ENCODE measurements at regions not wholly inside any gene's neighbourhood (a gene's known extent, or its start where the extent isn't known, plus 50 kb on each side); places are given as distances from the start of the nearest gene placed in this dataset.
"Not testable (repeated sequence)": the region's sequence is repeated elsewhere in the genome, so short reads cannot be mapped to it uniquely, and the experiment has no call there.

- no peak overlapping the region for H3K4me3 ChIP-seq
- H3K36me3 ChIP-seq, result no peaks in the 10 kb centered on the region
- peaks cover 35% of the 10 kb centered on the region for H3K4me1 ChIP-seq
- H3K27me3 ChIP-seq, result no peaks in the 10 kb centered on the region
- H3K27ac ChIP-seq, result no peak overlapping the region
- no peaks in the 10 kb centered on the region for H3K9me3 ChIP-seq (replicated peaks)
- DNase-seq, result no peak
These were observed 228.7 kb upstream of the ANKRD50 start for GRCh38 chr4:124941267-124941666.

DNA sequence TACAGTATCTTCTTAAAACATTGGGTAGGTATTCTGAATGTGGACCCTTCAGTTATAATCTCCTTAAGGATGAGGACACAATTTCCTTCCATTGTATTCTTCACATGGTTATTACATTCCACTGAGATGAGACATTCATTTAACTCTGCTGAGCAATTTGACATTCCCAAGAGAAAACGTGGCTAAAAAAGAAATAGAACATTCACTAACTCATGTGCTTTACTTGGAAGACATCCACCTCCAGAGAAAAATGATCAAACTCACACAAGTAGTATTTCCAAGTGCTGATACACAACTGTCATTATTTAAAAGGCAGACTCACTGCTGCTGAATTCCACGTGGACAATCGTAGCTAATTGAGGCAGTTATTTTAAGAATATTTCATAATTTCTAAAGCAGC is 227.9 kb upstream of the ANKRD50 start:
- Histone ChIP-seq H3K27me3 (no peaks in the 10 kb centered on the region), H3K27ac (no peak overlapping the region), H3K4me1 (peaks cover 43% of the 10 kb centered on the region), H3K4me3 (no peak overlapping the region), H3K36me3 (no peaks in the 10 kb centered on the region), H3K9me3 (replicated peaks) (no peaks in the 10 kb centered on the region)
- DNase-seq, result peak in 1 of 2 experiments; percentile 31

GRCh38 chr4:124939908-124940307 is 227.4 kb upstream of the ANKRD50 start:
- Histone ChIP-seq H3K27ac (no peak overlapping the region), H3K4me1 (peaks cover 43% of the 10 kb centered on the region), H3K36me3 (no peaks in the 10 kb centered on the region), H3K4me3 (no peak overlapping the region), H3K9me3 (replicated peaks) (no peaks in the 10 kb centered on the region), H3K27me3 (no peaks in the 10 kb centered on the region)
- no peak for DNase-seq

DNA sequence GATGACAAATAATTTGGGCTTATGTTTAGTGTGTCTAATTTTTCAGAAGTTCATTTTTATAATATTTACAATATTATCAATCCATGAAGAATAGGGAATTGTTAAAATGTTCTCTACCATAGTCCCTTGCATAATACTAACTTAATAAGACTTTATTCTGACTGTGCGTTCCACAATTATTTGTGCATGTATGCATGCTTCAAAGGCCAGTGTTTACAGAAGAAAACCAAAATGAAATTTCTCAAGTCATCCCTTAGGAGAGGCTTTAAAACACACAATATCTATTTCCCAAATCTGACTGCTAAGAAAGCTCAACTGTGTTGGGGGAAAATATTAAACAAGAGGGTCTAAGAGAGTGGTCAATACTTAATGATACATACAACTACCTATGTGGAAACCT is 226.3 kb upstream of the ANKRD50 start:
- H3K27ac ChIP-seq, result no peak overlapping the region
- H3K4me1 ChIP-seq, result peaks cover 43% of the 10 kb centered on the region
- no peak overlapping the region for H3K4me3 ChIP-seq
- no peaks in the 10 kb centered on the region for H3K27me3 ChIP-seq
- no peak for DNase-seq
- H3K36me3 ChIP-seq, result no peaks in the 10 kb centered on the region
- H3K9me3 ChIP-seq (replicated peaks), result no peaks in the 10 kb centered on the region

GRCh38 chr4:124937993-124938392 is 225.5 kb upstream of the ANKRD50 start:
- H3K4me1 ChIP-seq, result peaks cover 43% of the 10 kb centered on the region

GRCh38 chr4:124936427-124936826 is 223.9 kb upstream of the ANKRD50 start:
- Histone ChIP-seq H3K9me3 (replicated peaks) (no peaks in the 10 kb centered on the region), H3K27ac (peak overlapping the region; percentile 15), H3K27me3 (no peaks in the 10 kb centered on the region), H3K36me3 (no peaks in the 10 kb centered on the region), H3K4me1 (peaks cover 47% of the 10 kb centered on the region), H3K4me3 (no peak overlapping the region)
- DNase-seq, result peak; percentile 77 to 91

More at GRCh38 chr4:124937993-124938392, 225.5 kb upstream of the ANKRD50 start:
- Histone ChIP-seq H3K27ac (no peak overlapping the region), H3K9me3 (replicated peaks) (no peaks in the 10 kb centered on the region), H3K36me3 (no peaks in the 10 kb centered on the region), H3K4me3 (no peak overlapping the region), H3K27me3 (no peaks in the 10 kb centered on the region)
- DNase-seq, result peak; percentile 20 to 55

GRCh38 chr4:124934916-124935315 is 222.4 kb upstream of the ANKRD50 start:
- peaks cover 49% of the 10 kb centered on the region for H3K4me1 ChIP-seq
- no peaks in the 10 kb centered on the region for H3K9me3 ChIP-seq (replicated peaks)
- no peaks in the 10 kb centered on the region for H3K27me3 ChIP-seq
- no peak for DNase-seq
- no peaks in the 10 kb centered on the region for H3K36me3 ChIP-seq
- H3K4me3 ChIP-seq, result no peak overlapping the region
- no peak overlapping the region for H3K27ac ChIP-seq

DNA sequence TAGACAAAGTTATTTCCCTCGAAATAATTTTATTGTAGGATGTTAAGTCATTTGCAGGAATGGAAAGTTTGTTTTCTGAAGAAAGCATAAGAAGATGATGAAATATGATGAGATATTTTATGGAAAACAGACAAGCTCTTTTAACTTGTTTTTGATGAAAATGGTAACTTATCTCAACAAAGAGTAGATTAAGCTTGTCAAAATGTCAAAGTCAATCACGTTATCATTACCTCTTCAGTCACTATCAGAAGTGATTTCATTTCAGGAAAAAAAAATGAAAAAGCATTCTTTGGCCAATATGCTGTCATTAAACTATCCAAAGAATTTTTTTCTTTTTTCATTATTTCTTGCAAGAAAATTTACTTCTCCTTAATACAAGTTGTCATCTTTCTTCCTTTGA is 221.0 kb upstream of the ANKRD50 start:
- no peaks in the 10 kb centered on the region for H3K27me3 ChIP-seq
- peaks cover 45% of the 10 kb centered on the region for H3K4me1 ChIP-seq
- H3K36me3 ChIP-seq, result no peaks in the 10 kb centered on the region
- no peaks in the 10 kb centered on the region for H3K9me3 ChIP-seq (replicated peaks)
- no peak overlapping the region for H3K4me3 ChIP-seq
- no peak for DNase-seq
- no peak overlapping the region for H3K27ac ChIP-seq

- no peak for DNase-seq
- Histone ChIP-seq H3K4me1 (peaks cover 34% of the 10 kb centered on the region), H3K9me3 (replicated peaks) (no peaks in the 10 kb centered on the region), H3K27me3 (no peaks in the 10 kb centered on the region), H3K4me3 (no peak overlapping the region), H3K27ac (no peak overlapping the region), H3K36me3 (no peaks in the 10 kb centered on the region)
These were observed 219.9 kb upstream of the ANKRD50 start for GRCh38 chr4:124932447-124932846.

DNA sequence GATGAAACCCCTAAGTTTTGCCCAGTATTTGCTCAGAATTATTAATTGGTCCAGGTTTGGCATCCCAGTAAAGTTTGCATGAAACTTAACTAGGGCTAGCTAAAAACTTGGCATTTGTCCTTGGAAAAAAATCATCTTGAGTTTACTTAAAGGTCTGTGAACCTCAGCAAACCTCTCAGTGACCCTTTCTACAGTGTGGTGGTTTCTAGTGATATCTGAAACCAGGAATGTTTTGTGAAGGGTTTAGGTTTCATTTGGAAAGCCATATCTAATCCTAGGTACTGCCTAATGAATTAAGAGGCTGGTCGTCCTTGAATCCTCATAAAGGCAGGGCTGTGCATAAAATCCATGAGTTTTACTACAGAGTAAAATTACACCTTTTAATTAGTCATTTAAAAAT is 218.5 kb upstream of the ANKRD50 start:
- DNase-seq, result peak; percentile 35 to 90
- H3K9me3 ChIP-seq (replicated peaks), result no peaks in the 10 kb centered on the region
- H3K27me3 ChIP-seq, result no peaks in the 10 kb centered on the region

GRCh38 chr4:124922748-124923147 is 210.2 kb upstream of the ANKRD50 start:
- not testable (repeated sequence) for H3K4me3 ChIP-seq; H3K4me1 ChIP-seq; H3K9me3 ChIP-seq (replicated peaks); H3K27ac ChIP-seq; H3K27me3 ChIP-seq; H3K36me3 ChIP-seq; DNase-seq

More for the DNA sequence above, 218.5 kb upstream of the ANKRD50 start:
- peak overlapping the region; percentile 1; the same call in 1 of the 2 replicates for H3K27ac ChIP-seq
- no peak overlapping the region for H3K4me3 ChIP-seq
- H3K4me1 ChIP-seq, result peaks cover 22% of the 10 kb centered on the region
- no peaks in the 10 kb centered on the region for H3K36me3 ChIP-seq

- H3K36me3 ChIP-seq, result no peaks in the 10 kb centered on the region
- H3K4me3 ChIP-seq, result no peak overlapping the region
- no peak overlapping the region for H3K27ac ChIP-seq
- no peaks in the 10 kb centered on the region for H3K9me3 ChIP-seq (replicated peaks)
- no peak for DNase-seq
- no peaks in the 10 kb centered on the region for H3K4me1 ChIP-seq
- H3K27me3 ChIP-seq, result no peaks in the 10 kb centered on the region
These were observed 206.1 kb upstream of the ANKRD50 start for GRCh38 chr4:124918559-124919122.

DNA sequence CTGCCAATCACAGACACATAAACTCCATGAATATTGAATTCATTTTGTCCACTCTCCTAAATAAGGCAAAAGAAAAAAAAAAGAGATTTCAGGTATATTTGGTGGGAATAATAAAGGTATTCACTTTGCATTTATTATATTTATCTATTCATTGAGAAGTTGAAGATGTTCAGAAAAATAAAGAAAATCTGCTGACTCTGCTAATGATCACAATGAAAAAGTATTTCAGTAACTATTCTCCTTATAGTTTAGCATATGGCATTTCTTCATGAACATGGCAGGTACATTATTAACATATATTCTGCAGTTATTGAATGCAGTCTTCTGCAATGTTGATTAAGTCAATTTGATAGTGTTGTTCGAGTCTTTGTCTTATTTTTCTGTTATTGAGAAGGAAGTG is 202.5 kb upstream of the ANKRD50 start:
- H3K27ac ChIP-seq, result no peak overlapping the region
- H3K27me3 ChIP-seq, result no peaks in the 10 kb centered on the region
- no peaks in the 10 kb centered on the region for H3K36me3 ChIP-seq
- H3K9me3 ChIP-seq (replicated peaks), result peaks cover 4% of the 10 kb centered on the region; the same call in 1 of the 2 replicates
- no peak overlapping the region for H3K4me3 ChIP-seq
- no peaks in the 10 kb centered on the region for H3K4me1 ChIP-seq
- DNase-seq, result no peak

GRCh38 chr4:124913237-124913636 is 200.7 kb upstream of the ANKRD50 start:
- Histone ChIP-seq H3K27me3 (no peaks in the 10 kb centered on the region), H3K36me3 (no peaks in the 10 kb centered on the region), H3K4me1 (no peaks in the 10 kb centered on the region), H3K9me3 (replicated peaks) (peaks cover 4% of the 10 kb centered on the region; the same call in 1 of the 2 replicates), H3K27ac (no peak overlapping the region), H3K4me3 (no peak overlapping the region)
- no peak for DNase-seq

- no peaks in the 10 kb centered on the region for H3K36me3 ChIP-seq
- H3K4me1 ChIP-seq, result no peaks in the 10 kb centered on the region; the same call in 1 of the 2 replicates
- H3K27ac ChIP-seq, result no peak overlapping the region
- H3K27me3 ChIP-seq, result no peaks in the 10 kb centered on the region
- peaks cover 4% of the 10 kb centered on the region; the same call in 1 of the 2 replicates for H3K9me3 ChIP-seq (replicated peaks)
- no peak for DNase-seq
- H3K4me3 ChIP-seq, result no peak overlapping the region
These were observed 197.8 kb upstream of the ANKRD50 start for GRCh38 chr4:124910327-124910726.

- no peak for DNase-seq
These were observed 195.3 kb upstream of the ANKRD50 start for GRCh38 chr4:124907881-124908280.

More at GRCh38 chr4:124907881-124908280, 195.3 kb upstream of the ANKRD50 start:
- Histone ChIP-seq H3K36me3 (no peaks in the 10 kb centered on the region), H3K9me3 (replicated peaks) (peaks cover 4% of the 10 kb centered on the region; the same call in 1 of the 2 replicates), H3K27ac (no peak overlapping the region), H3K4me3 (no peak overlapping the region), H3K27me3 (no peaks in the 10 kb centered on the region), H3K4me1 (peaks cover 22% of the 10 kb centered on the region)

Data from SJCRH30 (cell line).